ENCODE measurements at regions not wholly inside any gene's neighbourhood (a gene's known extent, or its start where the extent isn't known, plus 50 kb on each side); places are given as distances from the start of the nearest gene placed in this dataset.

DNA sequence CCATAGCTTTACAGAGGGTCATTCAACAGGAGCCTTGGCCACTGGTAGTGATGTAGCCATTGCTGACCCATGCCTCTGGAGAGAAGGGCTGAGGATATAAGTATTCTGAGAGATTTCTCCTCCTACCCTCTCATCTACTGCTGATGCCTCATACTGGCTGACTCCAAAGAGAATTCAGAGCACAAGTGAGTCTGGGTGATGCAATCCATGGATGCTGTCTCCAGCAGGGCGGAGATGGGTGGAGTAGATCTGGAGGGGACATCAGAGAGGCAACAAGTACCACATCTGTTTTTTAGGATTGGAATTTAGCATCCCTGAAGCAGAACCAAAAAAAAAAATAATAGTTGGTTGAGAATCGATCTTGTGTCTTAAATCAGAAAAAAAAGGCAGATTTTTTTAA is 705.7 kb upstream of the CELF2 start:
- TF ChIP-seq, protein P1, sequence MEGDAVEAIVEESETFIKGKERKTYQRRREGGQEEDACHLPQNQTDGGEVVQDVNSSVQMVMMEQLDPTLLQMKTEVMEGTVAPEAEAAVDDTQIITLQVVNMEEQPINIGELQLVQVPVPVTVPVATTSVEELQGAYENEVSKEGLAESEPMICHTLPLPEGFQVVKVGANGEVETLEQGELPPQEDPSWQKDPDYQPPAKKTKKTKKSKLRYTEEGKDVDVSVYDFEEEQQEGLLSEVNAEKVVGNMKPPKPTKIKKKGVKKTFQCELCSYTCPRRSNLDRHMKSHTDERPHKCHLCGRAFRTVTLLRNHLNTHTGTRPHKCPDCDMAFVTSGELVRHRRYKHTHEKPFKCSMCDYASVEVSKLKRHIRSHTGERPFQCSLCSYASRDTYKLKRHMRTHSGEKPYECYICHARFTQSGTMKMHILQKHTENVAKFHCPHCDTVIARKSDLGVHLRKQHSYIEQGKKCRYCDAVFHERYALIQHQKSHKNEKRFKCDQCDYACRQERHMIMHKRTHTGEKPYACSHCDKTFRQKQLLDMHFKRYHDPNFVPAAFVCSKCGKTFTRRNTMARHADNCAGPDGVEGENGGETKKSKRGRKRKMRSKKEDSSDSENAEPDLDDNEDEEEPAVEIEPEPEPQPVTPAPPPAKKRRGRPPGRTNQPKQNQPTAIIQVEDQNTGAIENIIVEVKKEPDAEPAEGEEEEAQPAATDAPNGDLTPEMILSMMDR (IDR thresholded peaks at IDR 0.05; ENCODE audit: low read depth, low read length, poor library complexity, severe bottlenecking) = no peak
- no peak for TF ChIP-seq EZH2phosphoT487 (IDR thresholded peaks at IDR 0.05; ENCODE audit: borderline replicate concordance, low read length)

All from DOHH2 (cell line).